ENCODE measurements at regions not wholly inside any gene's neighbourhood (a gene's known extent, or its start where the extent isn't known, plus 50 kb on each side); places are given as distances from the start of the nearest gene placed in this dataset.
A peak's percentile ranks its signal among the peaks of the same experiment; 100 is the strongest.

DNA sequence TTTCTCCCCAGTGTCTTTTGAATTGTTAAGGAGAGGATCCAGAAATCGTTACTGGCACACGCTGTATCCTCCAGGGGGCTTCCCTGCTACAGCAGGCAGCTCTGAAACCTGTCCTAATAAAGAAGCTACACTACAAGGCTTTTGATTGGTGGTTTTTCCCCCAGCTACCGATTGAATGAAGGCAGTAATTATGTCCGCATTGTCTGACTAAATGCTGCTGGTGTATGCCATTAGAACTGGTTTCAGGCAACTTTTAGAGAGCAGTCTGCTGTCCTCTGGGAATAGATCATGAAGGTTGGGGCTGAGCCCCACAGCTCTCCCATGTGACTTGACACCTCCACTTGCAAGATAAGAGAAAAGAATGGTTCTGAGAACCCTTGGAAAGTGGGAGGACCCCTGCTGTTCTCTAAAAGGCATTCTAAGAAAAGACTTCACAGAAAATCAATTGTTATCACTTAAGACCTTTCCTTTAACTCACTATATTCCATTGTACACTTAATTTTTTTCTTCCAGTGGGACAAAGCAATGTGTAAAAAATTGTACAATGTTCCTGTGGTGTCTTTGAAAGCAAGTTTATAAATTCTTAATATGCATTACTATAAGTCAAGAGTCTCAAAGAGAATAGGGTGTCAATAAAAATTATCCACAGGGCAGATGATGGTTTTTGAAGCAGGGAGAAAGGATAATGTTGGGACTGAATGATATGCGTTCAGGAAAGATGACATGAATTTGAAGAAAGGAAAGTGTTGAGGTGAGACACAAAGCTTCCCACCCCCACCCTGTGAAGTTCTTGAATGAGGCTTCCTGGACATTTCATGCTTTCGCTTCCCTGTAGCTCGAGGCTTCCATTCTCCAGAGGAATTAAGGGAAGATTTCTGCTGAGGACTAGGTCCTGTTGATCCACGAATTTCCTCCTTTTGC lies 53.0 kb upstream of the DAZL start:
- no peak for DNase-seq (ENCODE audit: low read depth, low spot score)

DNA sequence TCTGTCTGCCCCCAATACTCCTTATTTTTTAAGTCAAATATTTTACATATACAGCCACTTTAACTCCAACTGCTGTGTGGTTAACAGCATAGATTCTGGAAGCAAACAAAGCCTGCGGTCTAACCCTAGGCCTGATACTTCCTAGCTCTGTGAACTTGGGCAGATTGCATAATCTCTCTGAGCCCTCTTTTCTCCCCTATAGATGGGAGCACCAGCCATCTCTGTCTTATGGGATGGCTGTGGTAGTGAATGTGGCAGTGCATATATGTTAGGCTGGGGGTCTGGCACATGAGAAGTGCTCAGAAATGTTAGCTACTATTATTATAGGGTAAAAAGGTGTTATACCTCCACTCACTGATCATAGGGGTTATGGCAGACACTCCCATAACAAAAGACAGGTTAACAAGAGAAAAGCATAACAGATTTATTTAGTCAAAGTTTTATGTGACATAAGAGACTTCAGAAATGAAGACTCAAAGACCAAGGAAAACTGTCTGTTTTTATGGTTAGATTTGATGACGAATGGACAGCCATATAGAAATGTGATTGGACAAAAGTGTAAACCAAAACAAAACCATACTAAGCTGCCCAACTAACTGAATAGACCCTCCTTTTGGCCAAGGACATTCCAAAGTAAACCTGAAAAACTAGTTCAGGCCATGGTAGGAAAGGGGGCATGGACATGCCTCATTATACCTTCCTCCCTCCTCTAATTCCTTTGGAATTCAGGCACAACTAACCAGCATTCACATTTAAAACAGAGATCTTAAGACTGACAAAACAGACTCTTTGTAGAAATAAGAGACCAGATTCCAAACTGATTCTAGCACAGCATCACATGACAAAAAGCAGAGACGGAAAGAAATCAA lies 53.9 kb upstream of the DAZL start:
- DNase-seq (ENCODE audit: low read depth, low spot score): no peak

GRCh38 chr3:16663854-16664712 lies 58.9 kb upstream of the DAZL start:
- DNase-seq (ENCODE audit: low read depth, low spot score): no peak

- DNase-seq (ENCODE audit: low read depth, low spot score): peak; percentile 13
Observed at GRCh38 chr3:16665282-16665741, 60.1 kb upstream of the DAZL start.

GRCh38 chr3:16666206-16666605 lies 61.0 kb upstream of the DAZL start:
- no peak for DNase-seq (ENCODE audit: low read depth, low spot score)

- no peak for DNase-seq (ENCODE audit: low read depth, low spot score)
Observed at GRCh38 chr3:16667633-16668032, 62.4 kb upstream of the DAZL start.

DNA sequence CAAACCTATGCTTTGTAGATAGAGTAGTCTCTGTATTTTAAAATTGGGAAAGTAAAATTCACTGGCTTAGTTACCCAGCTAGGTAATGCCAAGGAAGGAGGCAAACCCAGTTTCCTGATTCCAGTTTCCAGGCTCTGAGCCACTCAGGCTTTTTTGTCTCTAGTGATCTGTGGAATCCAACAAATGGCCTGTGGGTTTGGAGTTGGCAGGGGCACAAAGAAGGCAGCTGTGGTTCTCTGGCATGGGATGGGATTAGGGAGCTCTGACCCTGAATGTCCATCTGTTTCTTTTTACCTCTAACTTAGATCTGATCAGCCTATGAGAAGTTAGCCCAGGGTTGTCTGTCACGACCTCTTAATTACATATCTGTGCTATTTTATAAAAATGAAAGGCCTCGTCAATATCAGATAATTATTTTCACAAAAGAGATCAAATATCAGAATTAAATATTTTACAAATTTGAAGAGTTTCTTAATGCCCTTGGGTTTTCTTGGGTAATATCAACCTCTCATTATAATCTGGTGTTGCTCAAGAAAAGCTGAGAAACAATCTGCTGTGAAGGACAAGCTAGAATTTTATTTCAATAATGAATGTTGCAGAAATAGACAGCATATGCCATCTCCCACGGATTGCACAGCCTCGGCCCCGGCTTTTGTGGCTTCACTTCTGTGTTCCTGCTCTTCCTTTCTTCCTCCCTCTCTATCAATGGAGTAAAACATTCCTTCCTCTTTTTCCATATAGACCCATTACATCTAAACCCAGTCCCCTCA lies 63.7 kb upstream of the DAZL start:
- DNase-seq (ENCODE audit: low read depth, low spot score): no peak

DNA sequence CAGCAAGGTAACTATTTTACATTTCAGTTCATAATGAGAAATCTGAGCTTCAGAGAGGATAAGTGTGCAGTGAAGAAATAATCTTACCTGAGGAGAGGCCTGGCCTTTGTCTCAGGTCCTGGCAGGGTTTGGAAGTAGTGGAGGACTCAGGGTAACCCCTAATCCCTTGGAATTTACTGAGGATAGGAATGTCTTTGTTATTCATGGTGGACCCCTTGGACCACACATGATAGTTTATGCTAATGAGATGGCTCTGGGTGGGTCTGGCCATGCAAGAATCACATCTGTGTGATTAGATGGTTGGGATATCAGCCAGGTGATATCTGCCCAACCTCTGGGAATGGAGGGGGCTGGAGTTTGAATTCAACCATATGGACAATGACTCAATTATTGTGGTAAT lies 65.0 kb upstream of the DAZL start:
- no peak for DNase-seq (ENCODE audit: low read depth, low spot score)

GRCh38 chr3:16671690-16672089 lies 66.5 kb upstream of the DAZL start:
- DNase-seq (ENCODE audit: low read depth, low spot score): no peak

DNA sequence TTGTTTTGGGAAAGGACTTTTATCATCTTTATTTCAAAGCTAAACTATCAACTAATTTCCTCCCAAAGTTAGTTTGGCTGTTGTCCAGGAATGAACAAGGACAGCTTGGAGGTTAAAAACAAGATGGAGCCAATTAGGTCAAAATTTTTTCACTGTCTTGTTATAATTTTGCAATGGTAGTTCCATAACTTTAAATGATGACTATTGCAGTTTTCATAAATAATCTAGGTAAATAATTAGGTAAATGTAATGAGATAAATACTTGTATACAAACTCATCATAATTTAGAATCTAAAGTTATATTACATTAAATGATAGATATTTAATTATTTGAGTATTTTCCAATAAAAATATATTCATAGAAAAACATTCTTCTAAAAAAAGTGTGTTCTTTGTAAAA lies 68.3 kb upstream of the DAZL start:
- DNase-seq (ENCODE audit: low read depth, low spot score): no peak

DNA sequence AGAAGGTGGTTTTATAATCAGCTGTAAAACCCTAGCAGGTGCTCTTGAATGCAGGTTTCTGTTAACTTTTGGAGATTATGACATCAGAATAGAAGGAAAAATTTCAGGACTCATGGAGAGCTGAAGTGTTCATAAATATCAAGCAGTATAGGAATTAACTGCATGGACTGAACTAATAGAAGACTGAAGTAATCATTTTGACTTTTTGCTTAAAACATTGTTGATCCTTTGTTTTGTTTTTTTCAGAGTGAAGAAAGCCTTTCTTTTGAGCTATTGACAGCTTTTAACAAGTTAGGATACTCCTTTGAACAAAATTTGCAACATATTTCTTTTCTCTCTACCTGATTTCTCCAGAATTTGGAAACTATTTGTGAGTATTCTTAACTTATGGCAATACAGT lies 70.6 kb upstream of the DAZL start:
- DNase-seq (ENCODE audit: low read depth, low spot score): no peak

DNA sequence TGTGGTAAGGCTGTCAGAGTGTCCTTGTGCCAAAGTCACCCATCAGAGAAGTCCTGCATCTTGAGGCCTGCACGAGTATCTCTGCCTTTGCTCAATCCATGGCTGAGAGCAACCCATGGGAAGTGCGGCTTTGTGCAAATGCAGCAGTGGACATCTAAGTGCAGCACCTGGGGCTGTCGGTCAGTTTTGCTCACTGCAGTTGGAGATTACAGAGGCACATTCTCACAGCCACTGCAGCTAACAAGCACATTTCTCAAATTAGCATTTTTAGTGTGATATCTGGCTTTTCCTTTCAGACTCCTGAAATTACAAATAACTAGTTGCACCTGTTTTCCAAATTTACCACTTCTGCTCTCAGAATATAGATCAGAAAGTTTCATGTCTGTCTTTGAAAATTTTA lies 81.5 kb upstream of the DAZL start:
- no peak for DNase-seq (ENCODE audit: low read depth, low spot score)

GRCh38 chr3:16687221-16687620 lies 82.0 kb upstream of the DAZL start:
- DNase-seq (ENCODE audit: low read depth, low spot score): no peak

GRCh38 chr3:16692486-16693344 lies 87.5 kb upstream of the DAZL start:
- no peak for DNase-seq (ENCODE audit: low read depth, low spot score)

GRCh38 chr3:16693820-16694219 lies 88.6 kb upstream of the DAZL start:
- no peak for DNase-seq (ENCODE audit: low read depth, low spot score)

GRCh38 chr3:16695710-16696109 lies 90.5 kb upstream of the DAZL start:
- DNase-seq (ENCODE audit: low read depth, low spot score): no peak

- no peak for DNase-seq (ENCODE audit: low read depth, low spot score)
Observed at GRCh38 chr3:16697443-16698147, 92.4 kb upstream of the DAZL start.

DNA sequence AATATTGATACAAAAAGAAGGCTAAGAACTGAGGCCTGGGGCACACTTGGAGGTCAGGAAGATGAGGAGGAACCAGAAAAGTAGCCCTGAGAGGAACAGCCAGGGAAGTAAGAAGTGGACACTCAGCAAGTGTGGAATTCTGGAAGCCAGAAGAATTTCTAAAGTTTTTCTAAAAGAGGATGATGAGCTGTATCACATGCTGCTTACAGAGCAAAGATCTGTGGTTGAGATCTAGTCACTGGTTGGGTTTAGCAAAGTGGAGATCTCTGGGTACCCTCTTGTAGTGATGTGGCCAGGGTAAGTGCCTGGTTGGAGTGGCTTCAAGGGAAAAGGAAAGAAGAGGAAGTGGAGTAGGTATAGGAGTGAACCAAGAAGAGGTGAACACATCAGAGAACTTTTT lies 95.4 kb upstream of the DAZL start:
- DNase-seq (ENCODE audit: low read depth, low spot score): no peak

DNA sequence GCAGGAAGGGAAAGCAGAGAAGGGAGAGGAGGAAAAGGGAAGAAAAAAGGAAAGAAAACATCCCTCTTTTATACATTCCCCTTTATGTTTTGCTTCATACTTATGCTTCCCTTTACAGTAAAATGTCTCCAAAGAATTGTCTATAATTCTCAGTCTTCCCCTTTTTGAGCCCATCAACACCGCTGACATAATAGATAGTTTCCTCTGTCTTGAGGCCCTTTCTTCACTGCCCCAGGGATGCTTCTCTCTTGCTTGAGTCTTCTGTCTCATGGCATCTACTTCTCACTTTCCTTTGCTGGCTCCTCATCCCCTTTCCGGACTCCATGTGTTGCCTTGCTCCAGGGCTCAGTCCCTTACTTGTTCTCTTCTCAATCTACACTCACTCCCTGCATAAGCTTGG lies 99.7 kb upstream of the DAZL start:
- no peak for DNase-seq (ENCODE audit: low read depth, low spot score)

Data from smooth muscle cell of the brain vasculature (primary cell).